IPS-NIHi11 (cell line): ENCODE measurements at regions not wholly inside any gene's neighbourhood (a gene's known extent, or its start where the extent isn't known, plus 50 kb on each side); places are given as distances from the start of the nearest gene placed in this dataset.
"Not testable (repeated sequence)": the region's sequence is repeated elsewhere in the genome, so short reads cannot be mapped to it uniquely, and the experiment has no call there.

Experiments used
- DNase-seq: peaks from one replicate; pipeline ENCODE4 v3.0.0; 2012; ENCODE audit warnings: mixed read lengths, low spot score

- DNase-seq, result no peak
Measured at GRCh38 chr1:208465786-208466590, 221.8 kb upstream of the PLXNA2 start.

GRCh38 chr1:208467151-208467780 is 223.1 kb upstream of the PLXNA2 start:
- DNase-seq, result no peak

GRCh38 chr1:208475449-208475848 is 231.3 kb upstream of the PLXNA2 start:
- DNase-seq, result no peak

GRCh38 chr1:208475951-208476845 is 232.0 kb upstream of the PLXNA2 start:
- peak; percentile 67 for DNase-seq

- no peak for DNase-seq
Measured at GRCh38 chr1:208476846-208477170, 232.6 kb upstream of the PLXNA2 start.

GRCh38 chr1:208479435-208479834 is 235.3 kb upstream of the PLXNA2 start:
- DNase-seq, result no peak

GRCh38 chr1:208485512-208485911 is 241.3 kb upstream of the PLXNA2 start:
- no peak for DNase-seq

GRCh38 chr1:208486677-208487076 is 242.5 kb upstream of the PLXNA2 start:
- DNase-seq, result no peak

- DNase-seq, result not testable (repeated sequence)
Measured at GRCh38 chr1:208488432-208488831, 244.2 kb upstream of the PLXNA2 start.

GRCh38 chr1:208496467-208497371 is 252.5 kb upstream of the PLXNA2 start:
- DNase-seq, result no peak

- no peak for DNase-seq
Measured at GRCh38 chr1:208497866-208498541, 253.8 kb upstream of the PLXNA2 start.

- DNase-seq, result no peak
Measured at GRCh38 chr1:208499026-208499425, 254.8 kb upstream of the PLXNA2 start.

GRCh38 chr1:208499601-208500000 is 255.4 kb upstream of the PLXNA2 start:
- no peak for DNase-seq

- no peak for DNase-seq
Measured at GRCh38 chr1:208500375-208500774, 256.2 kb upstream of the PLXNA2 start.

- DNase-seq, result no peak
Measured at GRCh38 chr1:208501542-208501941, 257.4 kb upstream of the PLXNA2 start.

GRCh38 chr1:208503787-208504186 is 259.6 kb upstream of the PLXNA2 start:
- no peak for DNase-seq

- no peak for DNase-seq
Measured at GRCh38 chr1:208506812-208507211, 262.6 kb upstream of the PLXNA2 start.

GRCh38 chr1:208509072-208509471 is 264.9 kb upstream of the PLXNA2 start:
- DNase-seq, result no peak

- no peak for DNase-seq
Measured at GRCh38 chr1:208510192-208510952, 266.2 kb upstream of the PLXNA2 start.

- DNase-seq, result no peak
Measured at GRCh38 chr1:208511242-208511860, 267.2 kb upstream of the PLXNA2 start.
